ENCODE measurements at regions not wholly inside any gene's neighbourhood (a gene's known extent, or its start where the extent isn't known, plus 50 kb on each side); places are given as distances from the start of the nearest gene placed in this dataset.

GRCh38 chr4:160567634-160568033, 1464.8 kb downstream of the RAPGEF2 start:
- TF ChIP-seq CTCF (IDR thresholded peaks at IDR 0.05) = no peak
- no peak for TF ChIP-seq MAX (IDR thresholded peaks at IDR 0.05)
- no peak for TF ChIP-seq POLR2A (IDR thresholded peaks at IDR 0.05; ENCODE audit: low read length)
- TF ChIP-seq KDM1A (IDR thresholded peaks at IDR 0.05; ENCODE audit: low read depth) = no peak
- TF ChIP-seq CHD4 (IDR thresholded peaks at IDR 0.05; ENCODE audit: borderline replicate concordance) = no peak
- TF ChIP-seq E2F6 (IDR thresholded peaks at IDR 0.05; ENCODE audit: borderline replicate concordance, low read depth) = no peak
